WTC11 (cell line): ENCODE measurements at regions not wholly inside any gene's neighbourhood (a gene's known extent, or its start where the extent isn't known, plus 50 kb on each side); places are given as distances from the start of the nearest gene placed in this dataset.

Experiments
- ATAC-seq: fragments of 200-7000 bp; cut with Tn5 transposase; 2 replicates; pipeline ENCODE4 v1.10.0; 2021; ENCODE audit warnings: mild to moderate bottlenecking, moderate library complexity
- CTCF ChIA-PET: fragments of 300-600 bp; sonication (Branson Sonifier 250); formaldehyde crosslinking; loops from one replicate; lab custom pipeline; 2021; ENCODE audit warnings: antibody characterized with exemption; lab: Charles Lee
- POLR2A ChIA-PET: fragments of 350-600 bp; sonication (Branson Sonifier 250); formaldehyde crosslinking; loops from one replicate; lab custom pipeline; 2021; ENCODE audit warnings: antibody characterized with exemption; lab: Charles Lee
- DNase-seq: peaks from one replicate; pipeline ENCODE4 v3.0.0; 2021; ENCODE audit warnings: low spot score
- H3K27ac Mint-ChIP-seq: 2 replicates; pipeline ENCODE4 v1.8.0; 2021; ENCODE audit warnings: mixed read lengths
- H3K27me3 Mint-ChIP-seq: 2 replicates; pipeline ENCODE4 v1.8.0; 2021; ENCODE audit warnings: low read depth, mild to moderate bottlenecking, moderate library complexity, mixed read lengths
- H3K36me3 Mint-ChIP-seq: 2 replicates; pipeline ENCODE4 v1.8.0; 2021; ENCODE audit warnings: mixed read lengths
- H3K4me1 Mint-ChIP-seq: 2 replicates; pipeline ENCODE4 v1.8.0; 2022; ENCODE audit warnings: mixed read lengths
- H3K4me3 Mint-ChIP-seq: 2 replicates; pipeline ENCODE4 v1.8.0; 2021; ENCODE audit warnings: mild to moderate bottlenecking, moderate library complexity, mixed read lengths
- H3K9me3 Mint-ChIP-seq: 2 replicates; pipeline ENCODE4 v1.8.0; 2021; ENCODE audit warnings: mixed read lengths
- ATF2 ChIP-seq: sonication (generic); formaldehyde crosslinking; IDR thresholded peaks from 2 replicates; pipeline ENCODE4 v1.8.1; 2022; ENCODE audit warnings: low read depth, missing genetic modification reagents, borderline replicate concordance
- ATF3 ChIP-seq: sonication (generic); formaldehyde crosslinking; conservative IDR thresholded peaks from 2 replicates; pipeline ENCODE4 v1.8.1; 2022; ENCODE audit warnings: mild to moderate bottlenecking, missing genetic modification reagents
- CREB1 ChIP-seq: sonication (generic); formaldehyde crosslinking; IDR thresholded peaks from 2 replicates; pipeline ENCODE4 v1.8.0; 2023; ENCODE audit warnings: mild to moderate bottlenecking, missing genetic modification reagents
- CTCF ChIP-seq: fragments of 200-600 bp; IDR thresholded peaks from 2 replicates; pipeline ENCODE4 v1.8.0; 2022; ENCODE audit warnings: antibody characterized with exemption
- ERG ChIP-seq: fragments of 250-450 bp; sonication (Bioruptor Pico); IDR thresholded peaks from 2 replicates; pipeline ENCODE4 v1.8.0; 2021; ENCODE audit warnings: mild to moderate bottlenecking
- FOXK1 ChIP-seq: sonication (generic); formaldehyde crosslinking; IDR thresholded peaks from 2 replicates; pipeline ENCODE4 v1.8.0; 2022; ENCODE audit warnings: mild to moderate bottlenecking, moderate library complexity, missing genetic modification reagents
- FOXP1 ChIP-seq: sonication (generic); formaldehyde crosslinking; IDR thresholded peaks from 2 replicates; pipeline ENCODE4 v1.8.0; 2022; ENCODE audit warnings: missing genetic modification reagents, mild to moderate bottlenecking, moderate library complexity, borderline replicate concordance
- GRHL2 ChIP-seq: fragments of 250-450 bp; sonication (Bioruptor Pico); IDR thresholded peaks from 2 replicates; pipeline ENCODE4 v1.8.0; 2022; ENCODE audit warnings: mild to moderate bottlenecking, moderate library complexity; ENCODE audit not compliant: insufficient replicate concordance, severe bottlenecking
- IRF1 ChIP-seq: sonication (generic); formaldehyde crosslinking; IDR thresholded peaks from 2 replicates; pipeline ENCODE4 v1.8.0; 2023; ENCODE audit warnings: missing genetic modification reagents
- JAZF1 ChIP-seq: fragments of 250-450 bp; sonication (Bioruptor Pico); IDR thresholded peaks from 2 replicates; pipeline ENCODE4 v1.9.0; 2021; ENCODE audit warnings: moderate library complexity, mild to moderate bottlenecking, inconsistent platforms
- MAX ChIP-seq: sonication (generic); formaldehyde crosslinking; IDR thresholded peaks from 2 replicates; pipeline ENCODE4 v1.8.0; 2022; ENCODE audit warnings: mild to moderate bottlenecking, missing genetic modification reagents
- NR3C1 ChIP-seq: sonication (generic); formaldehyde crosslinking; conservative IDR thresholded peaks from 2 replicates; pipeline ENCODE4 v1.8.1; 2023; ENCODE audit warnings: low read depth, mild to moderate bottlenecking, missing genetic modification reagents
- PREB ChIP-seq: sonication (generic); formaldehyde crosslinking; IDR thresholded peaks from 2 replicates; pipeline ENCODE4 v1.8.1; 2022; ENCODE audit warnings: mild to moderate bottlenecking, missing genetic modification reagents, moderate library complexity, borderline replicate concordance
- RELA ChIP-seq: sonication (generic); formaldehyde crosslinking; IDR thresholded peaks from 2 replicates; pipeline ENCODE4 v1.8.1; 2022; ENCODE audit warnings: missing genetic modification reagents, mild to moderate bottlenecking, borderline replicate concordance
- RORB ChIP-seq: fragments of 250-450 bp; sonication (Bioruptor Pico); IDR thresholded peaks from 2 replicates; pipeline ENCODE4 v1.9.0; 2021; ENCODE audit warnings: mild to moderate bottlenecking
- TEAD1 ChIP-seq: sonication (generic); formaldehyde crosslinking; IDR thresholded peaks from 2 replicates; pipeline ENCODE4 v1.8.0; 2022; ENCODE audit warnings: mild to moderate bottlenecking, missing genetic modification reagents
- TP53 ChIP-seq: sonication (generic); formaldehyde crosslinking; IDR thresholded peaks from 2 replicates; pipeline ENCODE4 v1.8.1; 2023; ENCODE audit warnings: mild to moderate bottlenecking, missing genetic modification reagents
- USF2 ChIP-seq: sonication (generic); formaldehyde crosslinking; IDR thresholded peaks from 2 replicates; pipeline ENCODE4 v1.8.1; 2023; ENCODE audit warnings: mild to moderate bottlenecking, missing genetic modification reagents, moderate library complexity
- ZNF138 ChIP-seq: sonication (generic); formaldehyde crosslinking; conservative IDR thresholded peaks from 2 replicates; pipeline ENCODE4 v1.8.1; 2022; ENCODE audit warnings: mild to moderate bottlenecking, moderate library complexity, missing genetic modification reagents
- ZNF263 ChIP-seq: sonication (generic); formaldehyde crosslinking; IDR thresholded peaks from 2 replicates; pipeline ENCODE4 v1.8.1; 2022; ENCODE audit warnings: low read depth, mild to moderate bottlenecking, moderate library complexity, missing genetic modification reagents
- ZNF423 ChIP-seq: fragments of 250-450 bp; sonication (Bioruptor Pico); IDR thresholded peaks from 2 replicates; pipeline ENCODE4 v2.1.2; 2022; ENCODE audit warnings: mild to moderate bottlenecking, moderate library complexity
- ZNF425 ChIP-seq: fragments of 250-450 bp; sonication (Bioruptor Pico); conservative IDR thresholded peaks from 2 replicates; pipeline ENCODE4 v1.9.0; 2021; ENCODE audit warnings: mild to moderate bottlenecking

- H3K27ac Mint-ChIP-seq = no peak overlapping the region
- POLR2A ChIA-PET = no interaction called here
- H3K27me3 Mint-ChIP-seq = no peaks in the 10 kb centered on the region
- H3K4me3 Mint-ChIP-seq = no peak overlapping the region
- peak; percentile 31 for DNase-seq
- CTCF ChIA-PET = interaction anchor here (1.2 kb wide), 1 partner anchor 334 kb away, joined by 3 read pairs; no protein-coding TSS in a partner anchor
- peaks cover 11% of the 10 kb centered on the region for H3K9me3 Mint-ChIP-seq
- peaks cover 7% of the 10 kb centered on the region for H3K36me3 Mint-ChIP-seq
- peak; percentile 90 for ATAC-seq
- H3K4me1 Mint-ChIP-seq = peaks cover 16% of the 10 kb centered on the region
- no peak for TF ChIP-seq CREB1 (CRISPR knock-in tag)
- no peak for TF ChIP-seq ZNF263 (CRISPR knock-in tag)
- no peak for TF ChIP-seq ZNF425
- TF ChIP-seq CTCF = no peak
- TF ChIP-seq ATF2 (CRISPR knock-in tag) = no peak
- TF ChIP-seq ZNF423 (CRISPR knock-in tag) = peak; percentile 57
- no peak for TF ChIP-seq FOXP1 (CRISPR knock-in tag)
- peak; percentile 65; the same call in 1 of the 2 replicates for TF ChIP-seq TEAD1 (CRISPR knock-in tag)
- TF ChIP-seq JAZF1 (CRISPR knock-in tag) = no peak
- no peak for TF ChIP-seq TP53 (CRISPR knock-in tag)
- no peak for TF ChIP-seq NR3C1 (CRISPR knock-in tag)
- TF ChIP-seq ATF3 (CRISPR knock-in tag) = no peak
- no peak for TF ChIP-seq IRF1 (CRISPR knock-in tag)
- TF ChIP-seq ERG (CRISPR knock-in tag) = no peak
- TF ChIP-seq FOXK1 (CRISPR knock-in tag) = no peak
- TF ChIP-seq RELA (CRISPR knock-in tag) = no peak
- TF ChIP-seq ZNF138 (CRISPR knock-in tag) = no peak
- no peak for TF ChIP-seq RORB (CRISPR knock-in tag)
- no peak for TF ChIP-seq PREB (CRISPR knock-in tag)
- no peak for TF ChIP-seq GRHL2 (CRISPR knock-in tag)
- no peak for TF ChIP-seq MAX (CRISPR knock-in tag)
- 0 out of 2 replicates have a peak, but pooled peaks have one; percentile 30 for TF ChIP-seq USF2 (CRISPR knock-in tag)
Measured at GRCh38 chr2:12381543-12382325, 335.0 kb upstream of the TRIB2 start.
